Activated CD4-positive, alpha-beta T cell treated with anti-CD3 and anti-CD28 coated beads for 1 hour (primary cell): ENCODE measurements at regions not wholly inside any gene's neighbourhood (a gene's known extent, or its start where the extent isn't known, plus 50 kb on each side); places are given as distances from the start of the nearest gene placed in this dataset.
"Not testable (repeated sequence)": the region's sequence is repeated elsewhere in the genome, so short reads cannot be mapped to it uniquely, and the experiment has no call there.

Experiments
- DNase-seq: peaks from one replicate; pipeline ENCODE4 v3.0.0-alpha.2; 2020

DNA sequence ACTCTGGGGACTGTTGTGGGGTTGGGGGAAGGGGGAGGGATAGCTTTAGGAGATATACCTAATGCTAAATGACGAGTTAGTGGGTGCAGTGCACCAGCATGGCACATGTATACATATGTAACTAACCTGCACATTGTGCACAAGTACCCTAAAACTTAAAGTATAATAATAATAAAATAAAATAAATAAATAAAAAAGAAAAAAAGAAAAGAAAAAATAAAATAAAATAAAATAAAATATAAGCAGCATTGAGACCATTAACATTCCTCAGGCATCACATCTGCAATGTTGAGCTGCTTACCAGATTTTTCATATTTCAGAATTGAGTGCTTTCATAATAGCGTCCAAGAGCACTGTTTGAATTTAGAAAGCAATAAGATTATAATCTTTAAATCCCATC is 263.2 kb upstream of the GJE1 start:
- DNase-seq = not testable (repeated sequence)

DNA sequence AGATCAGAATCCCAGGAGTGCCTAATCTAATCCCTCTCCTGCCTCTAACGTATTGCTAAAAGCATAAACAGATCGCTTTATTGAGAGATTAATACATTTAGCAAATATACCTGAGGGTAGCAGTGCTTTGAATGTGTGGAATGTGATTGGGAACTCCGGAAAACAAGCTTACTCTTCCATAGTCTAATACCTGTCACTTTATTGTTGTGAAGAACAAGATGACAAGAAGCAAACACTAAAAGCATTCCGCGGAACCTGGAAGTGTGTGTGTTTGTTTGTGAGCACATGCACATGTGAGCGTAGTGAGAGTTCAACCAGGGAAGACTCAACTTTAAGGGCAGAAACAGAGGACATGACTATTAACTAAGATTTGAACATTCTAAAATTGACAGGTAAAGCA is 265.0 kb upstream of the GJE1 start:
- DNase-seq = no peak

DNA sequence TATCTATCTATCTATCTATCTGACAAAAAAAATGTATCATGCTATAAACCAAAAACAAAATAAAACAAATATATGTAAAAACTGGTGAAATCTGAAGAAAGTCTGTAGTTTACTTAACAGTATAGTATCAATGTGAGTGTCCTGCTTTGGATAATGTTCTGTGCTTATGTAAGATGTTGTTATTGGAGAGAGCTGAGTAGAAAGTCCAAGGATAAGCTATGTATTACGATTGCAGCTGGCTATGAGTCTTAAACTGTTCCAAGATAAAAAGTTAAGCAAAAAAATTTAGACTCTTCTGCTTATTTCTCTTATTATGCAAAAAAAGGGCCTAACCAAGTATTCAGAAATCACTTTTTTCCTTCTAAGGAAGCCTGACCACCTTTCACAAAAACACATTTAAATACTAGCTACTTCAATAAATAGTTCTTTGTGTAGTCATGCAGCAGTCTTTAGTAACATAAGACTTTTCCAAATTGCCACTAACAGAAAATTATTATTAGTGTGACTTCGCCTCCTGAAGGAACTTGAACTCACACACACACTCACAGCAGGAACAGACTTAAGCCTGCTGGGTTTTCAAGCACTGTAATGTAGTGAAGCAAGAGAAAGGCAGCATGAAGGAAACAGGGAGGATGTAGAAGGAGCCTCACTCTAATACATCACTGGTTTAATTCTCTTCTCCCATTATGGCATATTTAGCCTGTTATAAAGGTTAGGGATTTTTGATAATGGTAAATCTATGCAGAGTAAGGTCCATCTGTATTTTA is 265.8 kb upstream of the GJE1 start:
- DNase-seq = no peak

DNA sequence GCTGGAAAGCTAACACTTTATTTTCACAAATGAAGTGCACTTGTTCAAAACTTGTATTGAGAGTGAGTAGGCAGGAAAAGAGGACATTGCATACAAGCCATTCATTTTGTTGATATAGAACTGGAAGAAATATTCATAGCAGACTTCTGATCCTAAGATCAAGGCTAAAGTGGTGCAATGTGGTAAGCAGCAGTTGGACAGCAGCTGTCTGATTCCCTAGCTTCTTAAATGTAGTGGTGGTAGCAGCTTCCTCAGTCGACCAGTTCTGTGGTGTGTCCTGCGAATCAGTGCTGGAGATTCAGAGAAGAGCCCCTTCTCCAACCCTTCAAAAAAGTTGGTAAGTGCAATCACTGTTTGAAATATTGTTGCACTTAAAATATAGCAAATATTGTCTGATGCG is 281.7 kb upstream of the GJE1 start:
- DNase-seq = no peak

GRCh38 chr6:141848029-141848890 is 284.5 kb upstream of the GJE1 start:
- no peak for DNase-seq

DNA sequence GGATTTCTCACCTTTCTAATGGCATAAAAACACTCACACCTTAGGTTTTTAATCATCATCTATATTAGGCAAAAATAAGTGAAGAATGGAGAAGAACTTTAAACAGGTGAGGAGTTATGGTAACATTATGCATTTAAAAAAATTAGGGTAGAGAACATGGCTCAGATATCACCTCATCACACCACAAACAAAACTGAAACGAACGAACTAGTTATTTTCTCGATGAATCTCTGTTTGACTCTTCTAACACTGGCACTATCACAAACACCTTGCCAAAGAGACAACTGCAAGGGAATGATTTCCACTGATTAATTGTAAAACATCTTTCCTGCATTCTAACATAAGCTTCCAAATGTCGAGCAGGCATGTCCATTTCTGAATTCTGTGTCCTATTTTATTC is 286.1 kb upstream of the GJE1 start:
- DNase-seq = no peak

- DNase-seq = no peak
Observed at GRCh38 chr6:141843178-141843834, 289.4 kb upstream of the GJE1 start.

DNA sequence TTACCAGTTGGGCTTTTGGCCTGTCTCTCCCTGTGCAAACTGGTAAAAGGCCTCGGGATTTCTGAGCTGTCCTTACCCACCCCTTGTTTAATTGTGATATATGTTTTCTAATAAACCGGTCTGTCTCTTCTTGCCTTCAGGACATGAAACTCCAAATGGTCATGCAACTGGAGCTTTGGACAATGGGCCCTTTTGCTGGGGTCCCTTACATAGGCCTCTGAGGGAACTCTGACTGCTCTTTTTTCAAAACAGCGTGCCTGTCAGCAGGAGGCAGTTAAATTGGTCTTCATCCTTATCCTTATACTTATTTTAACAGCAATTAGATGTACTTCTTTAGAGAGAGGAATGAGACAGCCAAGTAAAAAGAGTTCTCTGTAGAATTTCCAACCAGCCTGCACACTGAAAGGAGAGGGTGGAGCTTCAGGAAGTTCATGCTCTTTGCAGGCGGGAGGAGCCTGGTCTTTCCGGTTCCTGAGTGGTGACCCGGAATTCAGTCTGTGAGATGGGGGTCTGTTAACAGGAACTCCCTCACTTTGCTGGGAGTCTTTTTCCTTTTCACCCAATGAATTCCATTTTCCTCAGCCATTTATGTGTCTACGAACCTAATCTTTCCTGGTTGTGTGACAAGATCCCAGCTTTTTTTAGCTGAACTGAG is 299.6 kb upstream of the GJE1 start:
- DNase-seq = no peak

DNA sequence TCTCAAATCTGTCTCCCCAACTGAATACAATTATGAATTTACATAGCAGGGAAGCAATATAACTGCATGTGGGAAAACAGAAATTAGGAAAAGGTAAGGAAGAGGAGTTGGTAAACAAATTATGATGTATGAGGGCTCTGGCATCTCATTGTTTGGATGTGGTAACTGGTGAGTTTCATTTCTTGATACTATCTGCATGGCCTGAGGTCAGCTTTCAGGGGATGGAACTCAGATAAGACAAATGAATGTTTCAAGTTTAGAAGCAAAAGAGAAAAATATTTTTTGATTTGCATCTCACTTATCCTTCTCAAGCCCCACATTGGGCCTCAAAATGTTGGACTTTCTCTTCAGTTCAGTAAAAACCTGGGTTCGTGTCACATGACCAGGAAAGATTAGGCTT is 302.2 kb upstream of the GJE1 start:
- DNase-seq = no peak

DNA sequence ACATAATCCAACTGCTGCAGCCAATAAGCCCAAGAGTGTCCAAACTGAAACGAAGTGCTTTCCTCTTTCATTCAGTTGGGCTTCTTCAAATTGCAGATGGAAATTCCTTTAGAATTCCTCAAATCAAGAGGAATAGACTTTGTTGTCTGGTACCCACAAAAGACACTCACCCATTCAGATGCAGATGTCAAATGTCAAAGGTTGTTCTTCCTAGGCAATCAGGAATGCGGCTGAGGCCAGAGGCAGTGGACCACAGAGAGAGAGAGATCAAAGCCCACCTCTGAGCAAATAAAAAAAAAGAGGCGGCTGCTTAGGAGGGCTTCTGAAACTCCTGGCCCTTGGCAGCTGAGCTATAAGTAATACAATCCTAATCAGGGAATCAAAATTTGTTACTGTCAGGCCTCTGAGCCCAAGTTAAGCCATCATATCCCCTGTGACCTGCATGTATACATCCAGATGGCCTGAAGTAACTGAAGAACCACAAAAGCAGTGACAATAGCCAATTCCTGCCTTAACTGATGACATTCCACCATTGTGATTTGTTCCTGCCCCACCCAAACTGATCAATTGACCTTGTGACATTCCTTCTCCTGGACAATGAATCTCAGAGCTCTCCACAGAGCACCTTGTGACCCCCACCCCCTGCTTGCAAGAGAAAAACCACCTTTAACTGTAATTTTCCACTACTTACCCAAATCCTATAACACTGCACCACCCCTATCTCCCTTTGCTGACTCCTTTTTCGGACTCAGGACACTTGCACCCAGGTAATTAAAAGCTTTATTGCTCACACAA is 303.0 kb upstream of the GJE1 start:
- no peak for DNase-seq

DNA sequence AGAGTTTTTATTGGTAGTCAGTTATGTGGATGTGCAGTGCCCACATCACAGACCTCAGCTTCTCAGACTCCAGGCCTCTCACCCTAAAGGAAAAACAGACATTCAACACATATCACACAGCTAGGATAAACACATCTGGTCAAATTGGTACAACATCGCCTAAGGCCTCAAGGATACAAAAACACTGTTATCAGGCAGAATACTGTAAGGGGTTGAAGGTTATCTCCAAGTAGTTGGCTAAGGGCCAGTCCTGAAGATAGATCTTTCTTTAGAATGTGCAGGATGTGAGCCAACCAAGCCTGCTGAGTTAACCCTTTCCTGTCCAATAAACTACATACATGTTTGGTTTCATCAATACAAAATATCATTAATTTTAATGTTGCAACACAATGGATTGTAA is 308.4 kb upstream of the GJE1 start:
- DNase-seq = no peak

GRCh38 chr6:141815039-141815438 is 317.7 kb upstream of the GJE1 start:
- not testable (repeated sequence) for DNase-seq

DNA sequence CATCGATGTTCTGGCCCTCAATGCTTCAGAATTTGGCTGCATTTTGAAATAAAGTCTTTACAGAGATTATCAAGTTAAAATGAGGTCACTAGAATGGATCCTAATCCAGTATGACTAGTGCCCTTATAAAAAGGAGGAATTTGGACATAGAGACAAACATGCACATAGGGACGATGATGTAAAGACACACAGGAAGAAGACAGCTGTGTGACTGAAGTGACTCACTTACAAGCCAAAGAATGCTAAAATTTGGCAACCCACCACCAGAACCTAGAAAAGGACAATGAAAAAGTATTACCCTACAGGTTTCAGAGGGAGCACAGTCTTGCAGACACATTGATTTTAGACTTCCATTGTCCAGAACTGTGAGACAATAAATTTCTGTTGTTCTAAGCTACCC is 322.8 kb upstream of the GJE1 start:
- no peak for DNase-seq

DNA sequence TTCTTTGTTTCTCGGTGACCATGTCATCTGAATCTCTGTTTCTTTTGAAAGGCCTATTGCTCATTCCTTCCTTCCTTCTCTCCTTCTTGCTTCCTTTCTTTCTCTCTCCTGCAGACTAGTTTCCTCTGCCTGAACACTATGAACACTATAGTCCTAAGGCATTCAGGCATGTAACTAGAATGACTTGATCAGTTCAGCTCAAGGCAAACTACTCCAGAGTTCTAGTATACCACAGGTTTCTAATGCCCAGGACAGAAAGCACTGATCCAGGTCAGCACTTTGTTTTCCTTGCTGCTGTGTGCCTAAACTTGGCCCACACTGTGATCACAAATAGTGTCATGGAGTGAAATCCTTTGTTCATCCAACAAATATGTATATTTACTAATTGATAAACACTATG is 324.1 kb upstream of the GJE1 start:
- DNase-seq = no peak

- DNase-seq = not testable (repeated sequence)
Observed at GRCh38 chr6:141800973-141801372, 331.8 kb upstream of the GJE1 start.

- DNase-seq = no peak
Observed at GRCh38 chr6:141790921-141791320, 341.8 kb upstream of the GJE1 start.

GRCh38 chr6:141788096-141788495 is 344.6 kb upstream of the GJE1 start:
- no peak for DNase-seq

GRCh38 chr6:141783585-141783984 is 349.1 kb upstream of the GJE1 start:
- no peak for DNase-seq

GRCh38 chr6:141780296-141780695 is 352.4 kb upstream of the GJE1 start:
- DNase-seq = no peak

GRCh38 chr6:141764388-141764787 is 368.3 kb upstream of the GJE1 start:
- DNase-seq = no peak

- DNase-seq = no peak
Observed at GRCh38 chr6:141758430-141758829, 374.3 kb upstream of the GJE1 start.

DNA sequence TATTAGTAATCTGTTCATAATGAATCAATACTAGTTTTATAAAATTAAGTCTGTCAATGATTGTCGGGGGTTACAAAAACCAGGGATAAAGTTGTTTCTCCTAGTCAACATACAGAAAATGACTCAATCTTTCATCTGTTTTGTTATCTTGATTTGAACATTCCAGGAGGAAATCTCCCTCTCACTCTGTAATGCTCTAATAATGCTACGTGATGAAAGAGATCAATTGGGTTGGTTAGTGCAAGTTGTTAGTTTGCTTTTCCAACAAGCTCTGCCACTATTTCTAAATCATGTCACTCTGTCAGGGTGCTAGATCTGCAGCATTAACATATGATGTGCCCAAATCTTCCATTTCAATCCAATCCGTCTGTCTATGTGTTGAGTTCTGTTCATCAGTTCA is 379.5 kb upstream of the GJE1 start:
- no peak for DNase-seq
